ENCODE measurements at regions not wholly inside any gene's neighbourhood (a gene's known extent, or its start where the extent isn't known, plus 50 kb on each side); places are given as distances from the start of the nearest gene placed in this dataset.

- intact Hi-C loops (cut with micrococcal nuclease), result no loop called here
- DNase-seq (no peak), ATAC-seq (no peak)
- no peak for TF ChIP-seq CTCF (IDR thresholded peaks at IDR 0.05)
- H3K27me3 Mint-ChIP-seq, result no peaks in the 10 kb centered on the region
- no peaks in the 10 kb centered on the region for H3K36me3 Mint-ChIP-seq (ENCODE audit: low read depth)
- no peak overlapping the region for H3K4me3 Mint-ChIP-seq
- H3K27ac Mint-ChIP-seq, result no peak overlapping the region
- ChIA-PET POLR2A (no interaction called here), CTCF (no interaction called here)
- no peaks in the 10 kb centered on the region for H3K4me1 Mint-ChIP-seq (ENCODE audit: low read depth)
- peaks cover 9% of the 10 kb centered on the region for H3K9me3 Mint-ChIP-seq
Measured at GRCh38 chr5:17436761-17437221, 61.2 kb upstream of the TAF11L2 start.

- Mint-ChIP-seq H3K9me3 (peaks cover 11% of the 10 kb centered on the region), H3K4me3 (no peak overlapping the region), H3K27me3 (no peaks in the 10 kb centered on the region), H3K27ac (no peak overlapping the region), H3K4me1 (ENCODE audit: low read depth) (no peaks in the 10 kb centered on the region), H3K36me3 (ENCODE audit: low read depth) (no peaks in the 10 kb centered on the region)
- ATAC-seq, result no peak
- ChIA-PET CTCF (no interaction called here), POLR2A (no interaction called here)
- no peak for DNase-seq
- intact Hi-C loops (cut with micrococcal nuclease), result no loop called here
- TF ChIP-seq CTCF (IDR thresholded peaks at IDR 0.05), result no peak
Measured at GRCh38 chr5:17438027-17438426, 60.0 kb upstream of the TAF11L2 start.

GRCh38 chr5:17439956-17440355, 58.1 kb upstream of the TAF11L2 start:
- no peak for TF ChIP-seq CTCF (IDR thresholded peaks at IDR 0.05)
- POLR2A ChIA-PET, result interaction anchor here (0.8 kb wide), 1 partner anchor 11 kb away, joined by 4 read pairs; no protein-coding TSS in a partner anchor
- DNase-seq (no peak), ATAC-seq (no peak)
- CTCF ChIA-PET, result no interaction called here
- Mint-ChIP-seq H3K36me3 (ENCODE audit: low read depth) (no peaks in the 10 kb centered on the region), H3K27ac (no peak overlapping the region), H3K9me3 (peaks cover 14% of the 10 kb centered on the region), H3K4me3 (no peak overlapping the region), H3K4me1 (ENCODE audit: low read depth) (no peaks in the 10 kb centered on the region), H3K27me3 (no peaks in the 10 kb centered on the region)
- intact Hi-C loops (cut with micrococcal nuclease), result no loop called here

- no peak for TF ChIP-seq CTCF (IDR thresholded peaks at IDR 0.05)
- intact Hi-C loops (cut with micrococcal nuclease), result no loop called here
- Mint-ChIP-seq H3K4me1 (ENCODE audit: low read depth) (no peaks in the 10 kb centered on the region), H3K27ac (no peak overlapping the region), H3K27me3 (no peaks in the 10 kb centered on the region), H3K36me3 (ENCODE audit: low read depth) (no peaks in the 10 kb centered on the region), H3K4me3 (no peak overlapping the region), H3K9me3 (peaks cover 14% of the 10 kb centered on the region)
- ChIA-PET POLR2A (interaction anchor here (0.8 kb wide), 1 partner anchor 12 kb away, joined by 4 read pairs; no protein-coding TSS in a partner anchor), CTCF (no interaction called here)
- ATAC-seq (no peak), DNase-seq (no peak)
Measured at GRCh38 chr5:17440766-17441165, 57.3 kb upstream of the TAF11L2 start.

GRCh38 chr5:17441351-17441750, 56.7 kb upstream of the TAF11L2 start:
- CTCF ChIA-PET, result no interaction called here
- ATAC-seq (no peak), DNase-seq (no peak)
- Mint-ChIP-seq H3K4me1 (ENCODE audit: low read depth) (no peaks in the 10 kb centered on the region), H3K27ac (no peak overlapping the region), H3K27me3 (no peaks in the 10 kb centered on the region), H3K36me3 (ENCODE audit: low read depth) (no peaks in the 10 kb centered on the region), H3K4me3 (no peak overlapping the region), H3K9me3 (peaks cover 14% of the 10 kb centered on the region)
- intact Hi-C loops (cut with micrococcal nuclease), result no loop called here
- no peak for TF ChIP-seq CTCF (IDR thresholded peaks at IDR 0.05)
- POLR2A ChIA-PET, result no interaction called here
